Activated CD4-positive, alpha-beta T cell treated with anti-CD3 and anti-CD28 coated beads, Interleukin-2, amount 10 ng/mL, durations not matched to agents 7 days and 5 days (primary cell): ENCODE measurements at regions not wholly inside any gene's neighbourhood (a gene's known extent, or its start where the extent isn't known, plus 50 kb on each side); places are given as distances from the start of the nearest gene placed in this dataset.

Experiments
- CTCF ChIA-PET: fragments of 350-600 bp; sonication (Branson Sonifier 250); formaldehyde crosslinking; loops from one replicate; lab custom pipeline; 2021; ENCODE audit warnings: antibody characterized with exemption; lab: Charles Lee
- POLR2A ChIA-PET: fragments of 350-600 bp; sonication (Branson Sonifier 250); formaldehyde crosslinking; loops from one replicate; lab custom pipeline; 2021; ENCODE audit warnings: antibody characterized with exemption; lab: Charles Lee
- DNase-seq: peaks from one replicate; pipeline ENCODE4 v3.0.0-alpha.2; 2020
- H3K27ac Mint-ChIP-seq: one replicate; pipeline ENCODE4 v1.8.0; 2021; ENCODE audit warnings: mild to moderate bottlenecking, moderate library complexity, mixed read lengths
- H3K27me3 Mint-ChIP-seq: one replicate; pipeline ENCODE4 v1.8.0; 2021; ENCODE audit warnings: mixed read lengths
- H3K36me3 Mint-ChIP-seq: one replicate; pipeline ENCODE4 v1.8.0; 2021; ENCODE audit warnings: low read depth, mixed read lengths
- H3K4me1 Mint-ChIP-seq: one replicate; pipeline ENCODE4 v1.8.0; 2021; ENCODE audit warnings: mixed read lengths
- H3K4me3 Mint-ChIP-seq: one replicate; pipeline ENCODE4 v1.8.0; 2021; ENCODE audit warnings: mild to moderate bottlenecking, moderate library complexity, mixed read lengths
- H3K9me3 Mint-ChIP-seq: one replicate; pipeline ENCODE4 v1.8.0; 2021; ENCODE audit warnings: mixed read lengths

DNA sequence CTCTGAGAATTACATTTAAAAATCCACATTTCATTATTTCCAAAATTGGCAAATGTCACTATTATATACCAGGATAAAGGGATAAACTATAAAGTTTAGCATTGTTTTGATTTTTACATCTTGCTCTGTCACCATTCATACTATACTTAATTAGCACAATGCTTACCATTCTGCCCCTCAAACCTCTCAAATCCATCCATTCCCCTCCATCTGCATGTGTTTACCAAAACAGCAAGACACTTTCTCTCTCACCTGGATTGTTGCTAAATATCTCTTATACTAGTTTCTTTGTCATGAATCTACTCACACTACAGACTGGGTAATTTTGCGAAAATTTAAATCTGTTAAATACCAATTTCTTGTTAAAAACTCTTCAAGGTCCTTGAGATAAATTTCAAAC lies 496.1 kb downstream of the NR4A2 start:
- H3K4me1 Mint-ChIP-seq = no peaks in the 10 kb centered on the region
- no peak overlapping the region for H3K27ac Mint-ChIP-seq
- no peaks in the 10 kb centered on the region for H3K9me3 Mint-ChIP-seq
- no peak for DNase-seq
- H3K27me3 Mint-ChIP-seq = no peaks in the 10 kb centered on the region
- H3K4me3 Mint-ChIP-seq = no peak overlapping the region
- no peaks in the 10 kb centered on the region for H3K36me3 Mint-ChIP-seq
- CTCF ChIA-PET = no interaction called here
- POLR2A ChIA-PET = no interaction called here

- no peaks in the 10 kb centered on the region for H3K36me3 Mint-ChIP-seq
- no peak overlapping the region for H3K27ac Mint-ChIP-seq
- no peak for DNase-seq
- no peak overlapping the region for H3K4me3 Mint-ChIP-seq
- ChIA-PET CTCF (interaction anchor here (1.2 kb wide), 1 partner anchor 12 kb away, joined by 3 read pairs; no protein-coding TSS in a partner anchor), POLR2A (no interaction called here)
- no peaks in the 10 kb centered on the region for H3K9me3 Mint-ChIP-seq
- H3K27me3 Mint-ChIP-seq = no peaks in the 10 kb centered on the region
- H3K4me1 Mint-ChIP-seq = no peaks in the 10 kb centered on the region
Observed at GRCh38 chr2:155830817-155831579, 501.5 kb downstream of the NR4A2 start.

DNA sequence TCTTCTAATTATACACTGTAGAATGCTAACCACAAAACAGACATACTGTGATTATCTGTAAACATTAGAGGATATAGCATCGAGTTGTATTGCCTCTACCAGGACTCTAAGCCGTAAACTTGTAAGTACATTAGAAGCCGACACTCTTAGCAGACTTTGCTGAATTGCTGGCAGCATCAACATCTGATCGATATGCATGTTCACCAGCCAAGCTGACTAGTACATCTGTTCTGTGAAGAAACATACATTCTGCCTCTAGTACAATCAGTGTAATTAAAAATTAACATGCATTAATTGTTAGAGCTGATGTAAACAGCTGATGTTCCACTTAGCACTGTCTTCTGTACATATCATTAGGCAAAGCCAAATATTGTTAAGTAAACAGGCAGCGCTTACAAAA lies 502.2 kb downstream of the NR4A2 start:
- Mint-ChIP-seq H3K27me3 (no peaks in the 10 kb centered on the region), H3K27ac (no peak overlapping the region), H3K9me3 (no peaks in the 10 kb centered on the region), H3K4me1 (no peaks in the 10 kb centered on the region), H3K36me3 (no peaks in the 10 kb centered on the region), H3K4me3 (no peak overlapping the region)
- no peak for DNase-seq
- ChIA-PET POLR2A (no interaction called here), CTCF (no interaction called here)

- H3K4me1 Mint-ChIP-seq = no peaks in the 10 kb centered on the region
- no peaks in the 10 kb centered on the region for H3K36me3 Mint-ChIP-seq
- DNase-seq = no peak
- ChIA-PET POLR2A (no interaction called here), CTCF (no interaction called here)
- H3K4me3 Mint-ChIP-seq = no peak overlapping the region
- H3K27ac Mint-ChIP-seq = no peak overlapping the region
- H3K27me3 Mint-ChIP-seq = no peaks in the 10 kb centered on the region
- H3K9me3 Mint-ChIP-seq = no peaks in the 10 kb centered on the region
Observed at GRCh38 chr2:155825876-155826275, 506.6 kb downstream of the NR4A2 start.

- no peaks in the 10 kb centered on the region for H3K4me1 Mint-ChIP-seq
- no peak overlapping the region for H3K27ac Mint-ChIP-seq
- no peak overlapping the region for H3K4me3 Mint-ChIP-seq
- no peak for DNase-seq
- no peaks in the 10 kb centered on the region for H3K27me3 Mint-ChIP-seq
- no peaks in the 10 kb centered on the region for H3K36me3 Mint-ChIP-seq
- peaks cover 2% of the 10 kb centered on the region for H3K9me3 Mint-ChIP-seq
- ChIA-PET CTCF (no interaction called here), POLR2A (no interaction called here)
Observed at GRCh38 chr2:155815851-155816250, 516.7 kb downstream of the NR4A2 start.

DNA sequence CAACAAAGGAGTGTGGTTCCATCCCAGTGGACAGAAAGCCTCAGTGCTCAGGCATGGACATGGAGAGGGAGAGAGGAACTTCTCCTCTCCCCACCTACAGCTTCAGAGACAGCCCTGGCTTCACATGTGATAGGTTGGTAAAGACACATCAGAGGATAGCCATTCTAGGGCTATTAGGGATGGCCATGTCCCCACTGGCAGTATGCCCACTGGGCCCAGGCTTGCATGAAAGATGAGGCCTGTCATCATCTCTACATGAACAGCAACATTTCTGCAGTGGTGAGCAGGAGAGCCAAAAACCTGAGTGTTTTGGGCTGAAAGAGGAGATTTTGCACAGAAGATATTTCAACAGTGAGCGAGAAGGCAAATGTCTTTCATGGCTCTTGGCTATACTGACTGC lies 517.2 kb downstream of the NR4A2 start:
- ChIA-PET CTCF (no interaction called here), POLR2A (no interaction called here)
- no peak overlapping the region for H3K27ac Mint-ChIP-seq
- no peak overlapping the region for H3K4me3 Mint-ChIP-seq
- H3K36me3 Mint-ChIP-seq = no peaks in the 10 kb centered on the region
- H3K9me3 Mint-ChIP-seq = peaks cover 2% of the 10 kb centered on the region
- no peak for DNase-seq
- no peaks in the 10 kb centered on the region for H3K27me3 Mint-ChIP-seq
- H3K4me1 Mint-ChIP-seq = no peaks in the 10 kb centered on the region

DNA sequence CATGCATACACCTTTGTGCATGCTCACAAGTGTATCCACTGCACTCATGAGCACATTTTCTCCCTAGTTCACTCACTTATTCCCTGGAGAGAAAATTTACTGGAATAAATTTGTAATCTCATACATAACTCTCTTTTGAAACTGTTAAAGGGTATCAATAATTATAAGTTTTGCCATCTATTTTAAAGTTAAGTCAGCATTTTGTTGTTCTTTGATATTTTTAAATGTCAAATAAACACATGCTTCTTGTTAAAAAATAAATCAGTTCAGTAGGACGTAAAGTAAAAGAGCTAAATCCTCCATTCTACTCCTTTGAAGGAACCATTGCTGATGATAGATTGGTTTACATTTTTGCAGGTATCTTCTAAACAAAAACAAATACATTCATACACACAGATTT lies 522.1 kb downstream of the NR4A2 start:
- ChIA-PET CTCF (no interaction called here), POLR2A (no interaction called here)
- Mint-ChIP-seq H3K4me3 (no peak overlapping the region), H3K27ac (no peak overlapping the region), H3K9me3 (no peaks in the 10 kb centered on the region), H3K4me1 (no peaks in the 10 kb centered on the region), H3K27me3 (no peaks in the 10 kb centered on the region), H3K36me3 (no peaks in the 10 kb centered on the region)
- no peak for DNase-seq

DNA sequence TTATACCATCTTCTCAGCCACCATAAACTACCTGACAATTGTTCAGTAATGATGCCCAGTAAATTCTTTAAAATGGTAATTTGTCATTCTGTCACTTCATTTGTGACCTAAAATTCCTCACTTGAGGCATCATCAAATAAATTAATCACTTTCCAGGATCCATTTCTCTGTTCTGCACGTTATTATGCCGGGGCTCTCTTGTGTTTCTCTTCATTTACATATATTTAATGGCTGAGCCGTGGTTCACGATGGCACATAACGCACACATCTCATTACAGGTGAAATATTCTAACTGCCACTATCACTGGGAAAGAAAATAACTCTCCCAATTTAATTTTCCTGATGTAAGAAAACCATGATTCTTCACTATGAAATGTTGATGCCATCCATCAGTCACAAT lies 529.6 kb downstream of the NR4A2 start:
- ChIA-PET CTCF (no interaction called here), POLR2A (no interaction called here)
- DNase-seq = no peak
- H3K4me3 Mint-ChIP-seq = no peak overlapping the region
- no peaks in the 10 kb centered on the region for H3K36me3 Mint-ChIP-seq
- no peaks in the 10 kb centered on the region for H3K4me1 Mint-ChIP-seq
- H3K9me3 Mint-ChIP-seq = no peaks in the 10 kb centered on the region
- H3K27ac Mint-ChIP-seq = no peak overlapping the region
- no peaks in the 10 kb centered on the region for H3K27me3 Mint-ChIP-seq

- Mint-ChIP-seq H3K27ac (no peak overlapping the region), H3K4me1 (no peaks in the 10 kb centered on the region), H3K36me3 (no peaks in the 10 kb centered on the region), H3K9me3 (peaks cover 11% of the 10 kb centered on the region), H3K4me3 (no peak overlapping the region), H3K27me3 (no peaks in the 10 kb centered on the region)
- no peak for DNase-seq
- POLR2A ChIA-PET = no interaction called here
- CTCF ChIA-PET = no interaction called here
Observed at GRCh38 chr2:155792666-155793065, 539.9 kb downstream of the NR4A2 start.

DNA sequence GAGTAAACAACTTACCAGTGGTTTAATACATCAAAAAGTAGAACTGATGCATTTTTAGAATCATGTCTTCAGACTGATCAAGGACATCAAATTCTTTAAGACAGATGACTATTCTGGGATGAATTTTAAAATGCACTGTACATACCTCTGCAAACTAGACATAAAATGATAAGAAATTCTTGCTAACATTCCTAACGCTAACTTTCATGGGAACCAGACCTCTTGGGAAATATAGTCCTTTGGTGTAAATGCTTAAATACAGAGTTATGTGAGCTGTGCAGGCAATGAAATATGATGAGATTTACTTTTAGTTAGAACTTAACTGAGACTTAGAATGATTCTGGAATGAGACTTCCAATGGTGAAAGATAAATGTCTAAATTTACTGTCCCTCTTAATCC lies 562.0 kb downstream of the NR4A2 start:
- Mint-ChIP-seq H3K4me3 (no peak overlapping the region), H3K9me3 (peaks cover 2% of the 10 kb centered on the region), H3K4me1 (no peaks in the 10 kb centered on the region), H3K36me3 (no peaks in the 10 kb centered on the region), H3K27ac (no peak overlapping the region), H3K27me3 (no peaks in the 10 kb centered on the region)
- CTCF ChIA-PET = no interaction called here
- no peak for DNase-seq
- POLR2A ChIA-PET = no interaction called here

DNA sequence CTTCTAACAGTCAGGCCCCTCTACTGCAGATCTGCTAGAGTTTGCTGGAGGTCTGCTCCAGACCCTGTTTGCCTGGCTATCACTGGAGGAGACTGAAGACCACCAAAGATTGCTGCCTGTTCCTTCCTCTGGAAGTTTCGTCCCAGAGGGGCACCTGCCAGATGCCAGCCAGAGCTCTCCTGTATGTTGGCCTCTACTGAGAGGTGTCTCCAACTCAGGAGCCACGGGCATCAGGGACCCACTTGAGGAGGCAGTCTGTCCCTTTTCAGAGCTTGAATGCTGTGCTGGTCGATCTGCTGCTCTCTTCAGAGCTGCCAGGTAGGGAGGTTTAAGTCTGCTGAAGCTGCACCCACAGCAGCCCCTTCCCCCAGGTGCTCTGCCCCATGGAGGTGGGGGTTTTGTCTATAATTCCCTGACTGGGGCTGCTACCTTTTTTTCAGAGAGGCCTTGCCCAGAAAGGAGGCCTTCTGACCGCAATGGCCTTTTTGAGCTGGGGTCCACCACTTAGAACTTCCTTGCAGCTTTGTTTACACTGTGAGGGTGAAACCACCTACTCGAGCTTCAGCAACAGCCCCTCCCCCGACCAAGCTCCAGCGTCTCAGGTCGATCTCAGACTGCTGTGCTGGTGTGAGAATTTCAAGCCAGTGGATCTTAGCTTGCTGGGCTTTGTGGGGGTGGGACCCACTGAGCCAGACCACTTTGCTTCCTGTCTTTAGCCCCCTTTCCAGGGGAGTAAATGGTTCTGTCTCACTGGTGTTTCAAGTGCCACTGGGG lies 566.0 kb downstream of the NR4A2 start:
- no peaks in the 10 kb centered on the region for H3K4me1 Mint-ChIP-seq
- no peak overlapping the region for H3K4me3 Mint-ChIP-seq
- no peaks in the 10 kb centered on the region for H3K36me3 Mint-ChIP-seq
- ChIA-PET CTCF (no interaction called here), POLR2A (no interaction called here)
- H3K27ac Mint-ChIP-seq = no peak overlapping the region
- no peak for DNase-seq
- no peaks in the 10 kb centered on the region for H3K9me3 Mint-ChIP-seq
- H3K27me3 Mint-ChIP-seq = no peaks in the 10 kb centered on the region

GRCh38 chr2:155755481-155755880 lies 577.0 kb downstream of the NR4A2 start:
- H3K4me1 Mint-ChIP-seq = no peaks in the 10 kb centered on the region
- DNase-seq = no peak
- H3K36me3 Mint-ChIP-seq = no peaks in the 10 kb centered on the region
- H3K27me3 Mint-ChIP-seq = no peaks in the 10 kb centered on the region
- no peak overlapping the region for H3K4me3 Mint-ChIP-seq
- ChIA-PET POLR2A (no interaction called here), CTCF (no interaction called here)
- no peak overlapping the region for H3K27ac Mint-ChIP-seq
- H3K9me3 Mint-ChIP-seq = peaks cover 3% of the 10 kb centered on the region

DNA sequence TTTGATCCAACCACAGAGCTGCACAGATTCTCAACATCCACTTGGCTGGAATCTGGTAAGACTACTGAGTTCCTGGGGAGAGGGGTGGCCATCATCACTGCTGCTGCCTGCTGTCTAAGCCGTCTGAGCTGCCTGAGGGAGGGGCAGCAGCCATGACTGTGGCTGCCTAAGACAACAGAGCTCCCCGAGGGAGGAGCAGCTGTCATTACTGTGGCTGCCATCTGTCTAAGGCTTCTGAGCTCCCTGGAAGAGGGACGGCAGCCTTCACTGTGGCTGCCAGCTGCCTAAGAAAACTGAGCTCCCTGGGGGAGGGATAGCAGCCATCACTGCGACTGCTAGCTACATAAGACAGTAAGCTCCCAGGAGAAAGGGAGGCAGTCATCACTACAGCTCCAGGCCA lies 584.4 kb downstream of the NR4A2 start:
- Mint-ChIP-seq H3K36me3 (no peaks in the 10 kb centered on the region), H3K4me3 (no peak overlapping the region)
- POLR2A ChIA-PET = no interaction called here

More for the DNA sequence above, 584.4 kb downstream of the NR4A2 start:
- H3K9me3 Mint-ChIP-seq = peaks cover 5% of the 10 kb centered on the region
- CTCF ChIA-PET = no interaction called here
- no peak for DNase-seq
- no peaks in the 10 kb centered on the region for H3K27me3 Mint-ChIP-seq
- no peak overlapping the region for H3K27ac Mint-ChIP-seq
- H3K4me1 Mint-ChIP-seq = no peaks in the 10 kb centered on the region
